Stimulated activated CD4-positive, alpha-beta T cell treated with anti-CD3 and anti-CD28 coated beads, Interleukin-1b, Interleukin-23, amount 100 ng/mL, for 48 hours (primary cell): ENCODE measurements at regions not wholly inside any gene's neighbourhood (a gene's known extent, or its start where the extent isn't known, plus 50 kb on each side); places are given as distances from the start of the nearest gene placed in this dataset.
"Not testable (repeated sequence)": the region's sequence is repeated elsewhere in the genome, so short reads cannot be mapped to it uniquely, and the experiment has no call there.

Experiments
- DNase-seq: peaks from one replicate; pipeline ENCODE4 v3.0.0-alpha.2; 2020

- DNase-seq, result no peak
These were observed 1123.3 kb upstream of the ACVR2A start for GRCh38 chr2:146721486-146721885.

DNA sequence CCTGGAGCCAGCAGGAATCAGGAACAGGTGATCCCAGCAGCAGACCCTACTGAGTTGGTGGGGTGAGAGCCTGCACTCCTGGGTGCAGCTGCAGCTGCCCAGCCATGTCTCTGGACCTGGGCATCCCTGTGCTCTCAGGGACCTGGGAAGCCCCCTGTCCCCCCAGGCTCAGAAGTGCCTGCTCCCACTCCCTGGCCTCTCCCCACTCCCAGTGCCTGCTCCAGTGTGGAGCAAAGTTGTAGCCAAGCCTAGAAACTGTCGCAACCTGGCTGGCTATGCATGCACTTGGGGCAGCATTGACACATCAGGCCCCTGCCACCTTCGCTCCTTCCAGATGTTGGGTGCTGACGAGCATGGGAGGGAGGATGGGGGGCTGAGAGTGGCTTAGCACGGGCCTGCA lies 1124.7 kb upstream of the ACVR2A start:
- no peak for DNase-seq

- no peak for DNase-seq
These were observed 1128.2 kb upstream of the ACVR2A start for GRCh38 chr2:146716591-146716990.

DNA sequence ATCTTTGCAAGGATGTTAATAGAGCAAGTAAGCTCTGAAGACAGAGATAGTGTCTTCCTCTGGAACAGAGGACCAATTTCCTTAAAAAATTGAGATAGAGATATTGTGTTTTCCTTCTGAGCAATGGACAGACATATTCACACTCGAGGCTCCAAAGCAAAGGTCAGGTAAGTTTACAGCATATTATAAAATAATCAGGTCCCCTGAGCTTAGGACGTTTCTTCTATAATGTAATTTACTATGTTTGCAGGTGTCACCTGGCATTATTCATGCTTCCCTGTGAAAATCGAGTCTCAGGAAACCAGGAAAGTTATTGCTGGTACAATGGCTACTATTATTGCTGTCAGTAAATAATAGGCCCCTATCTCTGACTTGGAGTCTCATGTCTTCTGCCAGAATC lies 1135.8 kb upstream of the ACVR2A start:
- no peak for DNase-seq

DNA sequence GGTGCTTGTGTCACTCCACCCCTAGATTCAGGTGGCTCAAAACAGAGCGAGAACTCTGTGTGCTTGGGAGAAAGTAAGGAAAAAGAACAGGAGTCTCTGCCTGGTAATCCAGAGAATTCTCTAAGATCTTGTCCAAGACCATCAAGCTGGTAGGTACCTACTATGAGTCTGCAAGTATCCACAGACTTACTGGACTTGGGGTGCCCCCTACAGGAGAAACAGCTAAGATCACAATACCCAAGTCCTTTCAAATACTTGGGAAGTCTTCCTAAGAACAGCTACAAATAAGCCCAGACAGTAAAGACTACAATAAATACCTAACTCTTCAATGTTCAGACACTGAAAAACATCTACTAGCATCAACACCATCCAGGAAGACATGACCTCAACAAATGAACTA lies 1143.6 kb upstream of the ACVR2A start:
- no peak for DNase-seq

GRCh38 chr2:146697307-146697706 lies 1147.5 kb upstream of the ACVR2A start:
- DNase-seq, result no peak

GRCh38 chr2:146696787-146697186 lies 1148.0 kb upstream of the ACVR2A start:
- DNase-seq, result not testable (repeated sequence)

GRCh38 chr2:146681991-146682390 lies 1162.8 kb upstream of the ACVR2A start:
- no peak for DNase-seq

DNA sequence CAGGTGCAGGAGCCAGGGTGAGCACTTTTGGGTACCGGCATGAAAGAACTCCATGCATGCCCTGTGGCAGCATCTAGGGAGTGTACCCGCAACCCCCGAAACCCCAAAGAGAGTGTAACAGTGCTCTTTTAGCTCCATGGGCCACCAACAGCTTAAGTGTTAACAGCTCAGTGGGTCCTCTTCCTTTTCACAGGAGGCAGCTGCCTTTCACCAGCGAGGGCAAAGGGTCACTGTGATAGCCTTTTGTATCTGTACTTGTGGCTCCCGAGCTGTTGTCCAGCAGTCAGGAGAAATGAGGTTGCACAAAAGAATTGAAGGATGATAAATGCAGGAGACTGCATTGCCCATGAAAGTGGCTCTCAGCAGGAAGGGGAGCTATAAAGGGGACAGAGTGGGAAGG lies 1166.3 kb upstream of the ACVR2A start:
- no peak for DNase-seq

GRCh38 chr2:146677280-146677679 lies 1167.5 kb upstream of the ACVR2A start:
- no peak for DNase-seq

DNA sequence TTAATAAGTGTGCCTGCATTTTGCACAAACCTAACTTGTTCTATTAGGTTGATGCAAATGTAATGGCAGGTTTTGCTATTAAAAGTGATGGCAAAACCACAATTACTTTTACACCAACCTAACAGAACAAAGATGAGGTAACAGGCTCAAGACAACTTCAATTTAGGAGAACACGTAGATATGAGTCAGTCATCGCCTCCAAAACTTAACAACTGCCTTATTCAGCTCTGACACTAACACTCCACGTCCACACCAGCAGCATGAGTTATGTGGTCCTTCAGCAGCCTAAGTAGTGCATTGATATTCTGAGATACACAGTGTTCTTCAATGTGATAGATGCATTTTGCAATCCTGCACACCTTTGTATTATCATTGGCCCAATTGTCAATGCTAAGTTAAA lies 1175.1 kb upstream of the ACVR2A start:
- DNase-seq, result no peak

GRCh38 chr2:146666340-146666739 lies 1178.5 kb upstream of the ACVR2A start:
- no peak for DNase-seq

GRCh38 chr2:146665800-146666199 lies 1179.0 kb upstream of the ACVR2A start:
- DNase-seq, result no peak

DNA sequence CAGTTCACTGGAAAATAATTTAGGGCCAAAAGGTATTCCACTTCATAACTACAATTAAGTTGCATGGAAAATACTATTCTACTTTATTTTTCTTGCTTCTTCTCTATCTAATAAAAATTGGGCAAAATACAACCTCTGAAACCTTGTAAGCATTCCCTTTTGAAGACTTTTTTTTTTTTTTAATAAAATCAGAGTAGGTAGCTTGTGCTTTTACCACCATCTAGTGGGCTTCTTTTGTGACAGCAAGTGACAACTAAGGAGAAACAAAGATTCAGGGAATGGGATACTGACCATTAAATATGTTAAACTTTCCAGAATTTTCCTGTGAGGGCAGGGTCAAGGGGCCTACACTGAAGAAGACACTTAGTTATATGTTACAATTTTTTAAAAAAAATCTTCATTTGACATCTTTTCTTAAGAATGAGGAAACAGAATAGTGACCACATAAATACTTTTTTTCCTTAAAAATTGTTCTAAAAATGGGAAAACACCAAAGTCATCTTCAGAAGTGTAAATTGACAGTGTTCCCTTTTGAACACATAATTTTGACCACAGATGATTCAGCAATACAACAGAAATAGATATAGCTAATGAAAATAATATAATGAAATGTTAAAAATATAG lies 1183.2 kb upstream of the ACVR2A start:
- DNase-seq, result no peak

GRCh38 chr2:146659976-146660375 lies 1184.9 kb upstream of the ACVR2A start:
- no peak for DNase-seq

- no peak for DNase-seq
These were observed 1192.5 kb upstream of the ACVR2A start for GRCh38 chr2:146652311-146652710.

GRCh38 chr2:146651361-146651760 lies 1193.5 kb upstream of the ACVR2A start:
- no peak for DNase-seq

GRCh38 chr2:146642066-146642465 lies 1202.8 kb upstream of the ACVR2A start:
- no peak for DNase-seq

- no peak for DNase-seq
These were observed 1210.4 kb upstream of the ACVR2A start for GRCh38 chr2:146634230-146635097.

DNA sequence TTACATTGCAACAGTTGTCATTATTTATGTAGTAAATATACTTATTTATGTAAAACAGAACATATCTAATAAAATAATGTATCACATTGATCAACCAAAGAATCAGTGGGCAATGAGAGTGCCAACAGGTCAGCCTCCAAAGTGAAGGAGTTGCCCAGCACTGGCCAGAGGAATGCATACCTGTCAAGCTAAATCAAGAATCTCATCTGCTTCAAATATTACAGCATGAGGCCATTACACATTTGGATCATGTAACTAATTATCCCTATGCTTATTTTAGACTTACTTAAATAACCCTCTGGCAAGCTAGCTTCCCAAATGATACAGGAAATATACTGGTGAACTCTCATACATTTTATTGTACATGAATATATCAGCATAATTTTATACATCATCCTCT lies 1211.7 kb upstream of the ACVR2A start:
- no peak for DNase-seq

GRCh38 chr2:146632707-146633106 lies 1212.1 kb upstream of the ACVR2A start:
- DNase-seq, result no peak

DNA sequence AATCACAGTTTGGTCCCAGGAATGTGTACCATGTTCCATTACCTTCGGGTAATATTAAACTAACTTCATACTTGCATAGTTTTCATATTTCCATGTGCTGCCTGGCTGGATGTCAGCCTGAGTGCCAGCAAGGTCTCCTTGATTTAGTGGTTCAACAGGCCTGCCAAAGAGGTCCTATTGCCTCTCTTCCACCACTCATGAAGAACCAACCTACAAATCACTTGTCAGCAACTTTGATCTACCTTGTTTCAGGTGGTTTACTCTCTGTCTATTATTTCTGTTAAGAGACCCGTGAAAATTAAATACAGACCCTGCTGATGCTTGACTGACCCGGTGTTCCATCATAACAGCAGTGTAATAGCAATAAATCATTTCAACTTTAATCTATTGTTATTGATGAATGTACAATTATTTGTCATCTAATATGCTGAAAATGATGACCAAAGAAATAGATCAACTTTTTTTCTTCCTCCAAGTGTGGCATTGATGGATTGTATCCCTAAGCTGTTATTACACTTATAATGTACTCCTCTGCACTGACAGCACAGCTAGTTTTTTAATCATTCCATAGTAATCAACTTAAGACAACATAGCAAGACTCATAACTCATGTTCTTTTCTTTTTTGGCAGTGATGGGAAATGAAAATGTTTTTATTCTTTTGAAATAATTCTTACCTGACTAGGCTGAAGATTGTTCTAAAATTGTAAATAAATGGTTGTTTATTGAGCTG lies 1220.2 kb upstream of the ACVR2A start:
- DNase-seq, result no peak

GRCh38 chr2:146623771-146624170 lies 1221.1 kb upstream of the ACVR2A start:
- no peak for DNase-seq

DNA sequence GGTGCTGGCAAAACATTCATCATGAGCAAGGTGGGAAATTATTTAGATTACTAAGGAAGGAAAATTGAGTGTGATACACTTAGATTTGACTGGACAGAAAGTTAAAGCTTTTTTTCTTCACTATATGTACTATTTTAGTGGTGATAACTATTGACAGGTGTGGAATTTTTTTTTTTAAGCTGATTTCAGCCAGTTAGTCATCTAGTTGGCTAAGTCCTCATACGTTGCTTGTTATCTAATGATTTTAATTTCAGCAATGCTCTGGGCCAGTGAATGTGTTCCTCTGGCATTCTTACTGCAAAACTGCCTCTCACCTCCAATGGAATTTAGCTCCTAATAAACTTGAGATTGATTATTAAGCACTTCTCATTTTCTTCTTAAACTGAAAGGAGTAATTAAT lies 1223.2 kb upstream of the ACVR2A start:
- DNase-seq, result no peak
